ENCODE measurements at regions not wholly inside any gene's neighbourhood (a gene's known extent, or its start where the extent isn't known, plus 50 kb on each side); places are given as distances from the start of the nearest gene placed in this dataset.

- peaks cover 2% of the 10 kb centered on the region for H3K9me3 Mint-ChIP-seq (ENCODE audit: low read depth)
- TF ChIP-seq CTCF (IDR thresholded peaks at IDR 0.05) = no peak
- H3K27me3 Mint-ChIP-seq (ENCODE audit: low read depth) = no peaks in the 10 kb centered on the region
- peaks cover 8% of the 10 kb centered on the region for H3K4me1 Mint-ChIP-seq (ENCODE audit: low read depth)
- H3K36me3 Mint-ChIP-seq (ENCODE audit: low read depth) = no peaks in the 10 kb centered on the region
- H3K27ac Mint-ChIP-seq (ENCODE audit: unreplicated experiment) = no peak overlapping the region
- H3K4me3 Mint-ChIP-seq (ENCODE audit: unreplicated experiment) = no peak overlapping the region
- no peak for DNase-seq (ENCODE audit: low spot score)
Measured at GRCh38 chr18:62659698-62660097, 55.6 kb upstream of the PHLPP1 start.

- peaks cover 2% of the 10 kb centered on the region for H3K9me3 Mint-ChIP-seq (ENCODE audit: low read depth)
- no peak overlapping the region for H3K4me3 Mint-ChIP-seq (ENCODE audit: unreplicated experiment)
- DNase-seq (ENCODE audit: low spot score) = no peak
- no peaks in the 10 kb centered on the region for H3K36me3 Mint-ChIP-seq (ENCODE audit: low read depth)
- H3K4me1 Mint-ChIP-seq (ENCODE audit: low read depth) = peaks cover 8% of the 10 kb centered on the region
- no peak overlapping the region for H3K27ac Mint-ChIP-seq (ENCODE audit: unreplicated experiment)
- no peak for TF ChIP-seq CTCF (IDR thresholded peaks at IDR 0.05)
- no peaks in the 10 kb centered on the region for H3K27me3 Mint-ChIP-seq (ENCODE audit: low read depth)
Measured at GRCh38 chr18:62660691-62661090, 54.6 kb upstream of the PHLPP1 start.

GRCh38 chr18:62663731-62664336 is 51.5 kb upstream of the PHLPP1 start:
- no peak overlapping the region for H3K27ac Mint-ChIP-seq (ENCODE audit: unreplicated experiment)
- no peaks in the 10 kb centered on the region for H3K36me3 Mint-ChIP-seq (ENCODE audit: low read depth)
- DNase-seq (ENCODE audit: low spot score) = no peak
- H3K9me3 Mint-ChIP-seq (ENCODE audit: low read depth) = no peaks in the 10 kb centered on the region
- no peak overlapping the region for H3K4me3 Mint-ChIP-seq (ENCODE audit: unreplicated experiment)
- H3K4me1 Mint-ChIP-seq (ENCODE audit: low read depth) = peaks cover 8% of the 10 kb centered on the region
- no peak for TF ChIP-seq CTCF (IDR thresholded peaks at IDR 0.05)
- H3K27me3 Mint-ChIP-seq (ENCODE audit: low read depth) = no peaks in the 10 kb centered on the region

GRCh38 chr18:62664414-62664813 is 50.9 kb upstream of the PHLPP1 start:
- Mint-ChIP-seq H3K27ac (ENCODE audit: unreplicated experiment) (no peak overlapping the region), H3K4me1 (ENCODE audit: low read depth) (peaks cover 8% of the 10 kb centered on the region), H3K4me3 (ENCODE audit: unreplicated experiment) (no peak overlapping the region), H3K36me3 (ENCODE audit: low read depth) (no peaks in the 10 kb centered on the region), H3K9me3 (ENCODE audit: low read depth) (peaks cover under 1% of the 10 kb centered on the region), H3K27me3 (ENCODE audit: low read depth) (no peaks in the 10 kb centered on the region)
- no peak for TF ChIP-seq CTCF (IDR thresholded peaks at IDR 0.05)
- DNase-seq (ENCODE audit: low spot score) = no peak

GRCh38 chr18:62665188-62665587 is 50.2 kb upstream of the PHLPP1 start:
- H3K36me3 Mint-ChIP-seq (ENCODE audit: low read depth) = no peaks in the 10 kb centered on the region
- no peak for DNase-seq (ENCODE audit: low spot score)
- no peak overlapping the region for H3K27ac Mint-ChIP-seq (ENCODE audit: unreplicated experiment)

More at GRCh38 chr18:62665188-62665587, 50.2 kb upstream of the PHLPP1 start:
- H3K9me3 Mint-ChIP-seq (ENCODE audit: low read depth) = peaks cover 8% of the 10 kb centered on the region
- H3K4me3 Mint-ChIP-seq (ENCODE audit: unreplicated experiment) = no peak overlapping the region
- H3K4me1 Mint-ChIP-seq (ENCODE audit: low read depth) = peaks cover 8% of the 10 kb centered on the region
- H3K27me3 Mint-ChIP-seq (ENCODE audit: low read depth) = no peaks in the 10 kb centered on the region
- no peak for TF ChIP-seq CTCF (IDR thresholded peaks at IDR 0.05)
